H9 (cell line): ENCODE measurements at regions not wholly inside any gene's neighbourhood (a gene's known extent, or its start where the extent isn't known, plus 50 kb on each side); places are given as distances from the start of the nearest gene placed in this dataset.

ENCODE experiments used
- DNase-seq: peaks from one replicate; pipeline ENCODE4 v3.0.0-alpha.2; 2017
- H2AFZ ChIP-seq: one replicate; pipeline ENCODE4 v1.6.1; 2013; ENCODE audit warnings: mild to moderate bottlenecking, low read length, control low read depth, moderate library complexity
- H2AK5ac ChIP-seq: 2 replicates; pipeline ENCODE4 v1.6.1; 2013; ENCODE audit warnings: low read length, control low read depth, mixed read lengths; ENCODE audit not compliant: insufficient read length
- H2BK120ac ChIP-seq: one replicate; pipeline ENCODE4 v1.6.1; 2013; ENCODE audit warnings: low read depth, mild to moderate bottlenecking, low read length, control low read depth, inconsistent platforms; ENCODE audit not compliant: poor library complexity, severe bottlenecking
- H2BK12ac ChIP-seq: 2 replicates; pipeline ENCODE4 v1.6.1; 2013; ENCODE audit warnings: low read length, control low read depth, mixed read lengths, low read depth; ENCODE audit not compliant: insufficient read length
- H2BK15ac ChIP-seq: 2 replicates; pipeline ENCODE4 v1.6.1; 2013; ENCODE audit warnings: low read depth, low read length, control low read depth
- H2BK20ac ChIP-seq: one replicate; pipeline ENCODE4 v1.6.1; 2013; ENCODE audit warnings: low read depth, mild to moderate bottlenecking, low read length, control low read depth, inconsistent platforms; ENCODE audit not compliant: poor library complexity, severe bottlenecking
- H2BK5ac ChIP-seq: 2 replicates; pipeline ENCODE4 v1.6.1; 2013; ENCODE audit warnings: low read length, control low read depth, mixed read lengths; ENCODE audit not compliant: insufficient read length
- H3K14ac ChIP-seq: 2 replicates; pipeline ENCODE4 v1.6.1; 2013; ENCODE audit warnings: low read length, control low read depth; ENCODE audit not compliant: insufficient read depth
- H3K18ac ChIP-seq: 2 replicates; pipeline ENCODE4 v1.6.1; 2013; ENCODE audit warnings: low read depth, mild to moderate bottlenecking, mixed read lengths, low read length, control low read depth; ENCODE audit not compliant: insufficient read length
- H3K23ac ChIP-seq: 2 replicates; pipeline ENCODE4 v1.6.1; 2013; ENCODE audit warnings: low read length, control low read depth, mixed read lengths, low read depth; ENCODE audit not compliant: insufficient read length
- H3K23me2 ChIP-seq: 2 replicates; pipeline ENCODE4 v1.6.1; 2013; ENCODE audit warnings: low read depth, mild to moderate bottlenecking, mixed read lengths, low read length, control low read depth; ENCODE audit not compliant: insufficient read length, poor library complexity, severe bottlenecking
- H3K27ac ChIP-seq: 2 replicates; pipeline ENCODE4 v1.5.1; 2013; ENCODE audit warnings: low read length, control low read depth, mixed read lengths, low read depth; ENCODE audit not compliant: insufficient read length
- H3K27me3 ChIP-seq: 2 replicates; pipeline ENCODE4 v1.6.1; 2013; ENCODE audit warnings: low read length, control low read depth, inconsistent platforms; ENCODE audit not compliant: insufficient read depth
- H3K4ac ChIP-seq: 2 replicates; pipeline ENCODE4 v1.6.1; 2013; ENCODE audit warnings: low read depth, mild to moderate bottlenecking, control low read depth, inconsistent platforms, low read length, moderate library complexity
- H3K4me1 ChIP-seq: 2 replicates; pipeline ENCODE4 v1.6.1; 2013; ENCODE audit warnings: low read length, control low read depth, inconsistent platforms; ENCODE audit not compliant: insufficient read depth
- H3K4me2 ChIP-seq: 2 replicates; pipeline ENCODE4 v1.6.1; 2013; ENCODE audit warnings: low read length, control low read depth, mixed read lengths; ENCODE audit not compliant: insufficient read length, insufficient read depth
- H3K56ac ChIP-seq: 2 replicates; pipeline ENCODE4 v1.6.1; 2013; ENCODE audit warnings: low read depth, mild to moderate bottlenecking, mixed read lengths, low read length, control low read depth; ENCODE audit not compliant: insufficient read length
- H3K79me1 ChIP-seq: 2 replicates; pipeline ENCODE4 v1.6.1; 2013; ENCODE audit warnings: low read depth, mild to moderate bottlenecking, moderate library complexity, low read length, control low read depth, inconsistent platforms; ENCODE audit not compliant: insufficient read depth, poor library complexity, severe bottlenecking
- H3K79me2 ChIP-seq: 2 replicates; pipeline ENCODE4 v1.6.1; 2013; ENCODE audit warnings: low read length, control low read depth, inconsistent platforms; ENCODE audit not compliant: insufficient read depth
- H3K9ac ChIP-seq: 2 replicates; pipeline ENCODE4 v1.6.1; 2013; ENCODE audit warnings: low read length, control low read depth, mixed read lengths; ENCODE audit not compliant: insufficient read length; ENCODE audit errors: extremely low read depth
- H3K9me3 ChIP-seq: one replicate; pipeline ENCODE4 v1.6.1; 2013; ENCODE audit warnings: low read depth, low read length, inconsistent platforms; ENCODE audit not compliant: control insufficient read depth
- H3T11ph ChIP-seq: one replicate; pipeline ENCODE4 v1.6.1; 2013; ENCODE audit warnings: mild to moderate bottlenecking, low read length, control low read depth, inconsistent platforms
- H4K20me1 ChIP-seq: one replicate; pipeline ENCODE4 v1.6.1; 2013; ENCODE audit not compliant: control insufficient read depth, insufficient read length, insufficient read depth
- H4K5ac ChIP-seq: 2 replicates; pipeline ENCODE4 v1.6.1; 2013; ENCODE audit warnings: low read depth, mild to moderate bottlenecking, mixed read lengths, low read length, control low read depth; ENCODE audit not compliant: insufficient read length
- H4K8ac ChIP-seq: replicated peaks from 2 replicates; pipeline ENCODE4 v1.6.1; 2013; ENCODE audit warnings: low read length, control low read depth, mixed read lengths, low read depth; ENCODE audit not compliant: insufficient read length
- H4K91ac ChIP-seq: 2 replicates; pipeline ENCODE4 v1.6.1; 2013; ENCODE audit warnings: low read depth, mild to moderate bottlenecking, moderate library complexity, mixed read lengths, low read length, control low read depth; ENCODE audit not compliant: insufficient read length
- H3K27ac Mint-ChIP-seq, 3 experiments: 2 replicates in 2 of 3; 3 replicates in 1 of 3; pipeline ENCODE4 v1.8.0; 2020 to 2021; ENCODE audit warnings: mixed read lengths in 3 of 3, mild to moderate bottlenecking in 1 of 3, moderate library complexity in 1 of 3
- H3K27me3 Mint-ChIP-seq: 2 replicates; pipeline ENCODE4 v1.8.0; 2021; ENCODE audit warnings: low read depth, mild to moderate bottlenecking, moderate library complexity, mixed read lengths
- H3K36me3 Mint-ChIP-seq, 3 experiments: 2 replicates in 2 of 3; 3 replicates in 1 of 3; pipeline ENCODE4 v1.8.0; 2020 to 2021; ENCODE audit warnings: low read depth in 3 of 3, mixed read lengths in 3 of 3; ENCODE audit not compliant: insufficient read depth in 1 of 3
- H3K4me1 Mint-ChIP-seq, 2 experiments: 2 replicates each; pipeline ENCODE4 v1.8.0; 2020; ENCODE audit warnings: mixed read lengths in 2 of 2
- H3K4me3 Mint-ChIP-seq, 2 experiments: 2 replicates in 1 of 2; 3 replicates in 1 of 2; pipeline ENCODE4 v1.8.0; 2020 to 2021; ENCODE audit warnings: mild to moderate bottlenecking in 2 of 2, mixed read lengths in 2 of 2, moderate library complexity in 1 of 2
- H3K9me3 Mint-ChIP-seq, 2 experiments: 2 replicates in 1 of 2; 3 replicates in 1 of 2; pipeline ENCODE4 v1.8.0; 2020; ENCODE audit warnings: mild to moderate bottlenecking in 2 of 2, mixed read lengths in 2 of 2, moderate library complexity in 1 of 2
- CTCF ChIP-seq: fragments of 200-600 bp; sonication (generic); conservative IDR thresholded peaks from 3 replicates; pipeline ENCODE4 v1.8.0; 2021; ENCODE audit warnings: antibody characterized with exemption, mild to moderate bottlenecking
- WGBS: extraction: QIAGEN DNeasy Blood & Tissue Kit; methylation state at CpG from one replicate; pipeline ENCODE4 v1.1.7; 2013; ENCODE audit warnings: missing lambda C conversion rate, low lambda C conversion rate, mixed read lengths; ENCODE audit not compliant: insufficient read length; ENCODE audit errors: extremely low coverage; 5-methylcytosine and 5-hydroxymethylcytosine counted together

GRCh38 chr3:170787464-170787863 is 82.5 kb downstream of the RPL22L1 start:
- no peaks in the 10 kb centered on the region; a peak in 1 of 7 replicates for H3K36me3 Mint-ChIP-seq
- Histone ChIP-seq H3K4me2 (no peak overlapping the region), H2AFZ (no peak overlapping the region), H2BK12ac (no peak overlapping the region), H3K23ac (no peak overlapping the region), H2BK120ac (no peak overlapping the region), H2BK5ac (no peak overlapping the region), H4K91ac (no peak overlapping the region), H3K9ac (no peak overlapping the region), H3K27me3 (no peaks in the 10 kb centered on the region), H4K5ac (no peak overlapping the region), H2BK20ac (no peak overlapping the region), H3K79me2 (no peaks in the 10 kb centered on the region), H4K20me1 (no peaks in the 10 kb centered on the region), H3K18ac (no peak overlapping the region), H3K56ac (no peak overlapping the region), H3K4me1 (no peaks in the 10 kb centered on the region), H3K14ac (no peak overlapping the region), H3K23me2 (no peaks in the 10 kb centered on the region), H2BK15ac (no peak overlapping the region), H3K79me1 (no peaks in the 10 kb centered on the region), H3K4ac (no peak overlapping the region), H2AK5ac (no peak overlapping the region), H4K8ac (no peak overlapping the region), H3T11ph (no peak overlapping the region), H3K9me3 (no peaks in the 10 kb centered on the region), H3K27ac (no peak overlapping the region)
- no peak for DNase-seq
- H3K27ac Mint-ChIP-seq = no peak overlapping the region
- WGBS = no CpG with 5 or more reads among the region's 2 CpGs
- no peaks in the 10 kb centered on the region for H3K4me1 Mint-ChIP-seq
- H3K4me3 Mint-ChIP-seq = no peak overlapping the region
- peaks cover 1% of the 10 kb centered on the region; the same call in 1 of the 2 replicates for H3K27me3 Mint-ChIP-seq
- H3K9me3 Mint-ChIP-seq = no peaks in the 10 kb centered on the region; a peak in 1 of 5 replicates
- no peak for TF ChIP-seq CTCF
